ENCODE measurements at regions not wholly inside any gene's neighbourhood (a gene's known extent, or its start where the extent isn't known, plus 50 kb on each side); places are given as distances from the start of the nearest gene placed in this dataset.

GRCh38 chr6:15722731-15723130, 59.9 kb upstream of the DTNBP1 start:
- no peaks in the 10 kb centered on the region for H3K36me3 ChIP-seq (ENCODE audit: control insufficient read depth, insufficient read depth, low read length)
- no peak overlapping the region for H3K27ac ChIP-seq
- H3K9me3 ChIP-seq (ENCODE audit: control insufficient read depth, low read length) = no peaks in the 10 kb centered on the region
- no peaks in the 10 kb centered on the region for H3K79me2 ChIP-seq
- H3K9ac ChIP-seq = no peak overlapping the region
- H3K4me1 ChIP-seq = no peaks in the 10 kb centered on the region
- no peak overlapping the region for H2AFZ ChIP-seq
- no peak overlapping the region for H3K4me3 ChIP-seq (ENCODE audit: low read depth, low read length)
- TF ChIP-seq CTCF (IDR thresholded peaks at IDR 0.05) = no peak
- H3K27me3 ChIP-seq (ENCODE audit: control insufficient read depth, insufficient read depth, low read length) = no peaks in the 10 kb centered on the region
- H3K4me2 ChIP-seq (ENCODE audit: low read length) = no peak overlapping the region

- H3K4me3 ChIP-seq (ENCODE audit: low read depth, low read length) = no peak overlapping the region
- TF ChIP-seq CTCF (IDR thresholded peaks at IDR 0.05) = no peak
Observed at GRCh38 chr6:15716889-15717288, 54.1 kb upstream of the DTNBP1 start.

GRCh38 chr6:15715851-15716250, 53.0 kb upstream of the DTNBP1 start:
- TF ChIP-seq CTCF (IDR thresholded peaks at IDR 0.05) = no peak
- H3K36me3 ChIP-seq (ENCODE audit: control insufficient read depth, insufficient read depth, low read length) = no peaks in the 10 kb centered on the region

More at GRCh38 chr6:15716889-15717288, 54.1 kb upstream of the DTNBP1 start:
- Histone ChIP-seq H3K4me2 (ENCODE audit: low read length) (no peak overlapping the region), H3K9ac (no peak overlapping the region), H3K36me3 (ENCODE audit: control insufficient read depth, insufficient read depth, low read length) (no peaks in the 10 kb centered on the region), H2AFZ (no peak overlapping the region), H3K27me3 (ENCODE audit: control insufficient read depth, insufficient read depth, low read length) (no peaks in the 10 kb centered on the region), H3K79me2 (no peaks in the 10 kb centered on the region), H3K9me3 (ENCODE audit: control insufficient read depth, low read length) (no peaks in the 10 kb centered on the region), H3K27ac (no peak overlapping the region), H3K4me1 (no peaks in the 10 kb centered on the region)

GRCh38 chr6:15715060-15715459, 52.2 kb upstream of the DTNBP1 start:
- no peaks in the 10 kb centered on the region for H3K36me3 ChIP-seq (ENCODE audit: control insufficient read depth, insufficient read depth, low read length)
- no peak overlapping the region for H2AFZ ChIP-seq
- H3K27me3 ChIP-seq (ENCODE audit: control insufficient read depth, insufficient read depth, low read length) = no peaks in the 10 kb centered on the region
- H3K4me2 ChIP-seq (ENCODE audit: low read length) = no peak overlapping the region
- H3K79me2 ChIP-seq = no peaks in the 10 kb centered on the region
- no peak overlapping the region for H3K27ac ChIP-seq
- H3K4me1 ChIP-seq = no peaks in the 10 kb centered on the region
- no peaks in the 10 kb centered on the region for H3K9me3 ChIP-seq (ENCODE audit: control insufficient read depth, low read length)
- no peak overlapping the region for H3K4me3 ChIP-seq (ENCODE audit: low read depth, low read length)
- no peak overlapping the region for H3K9ac ChIP-seq
- no peak for TF ChIP-seq CTCF (IDR thresholded peaks at IDR 0.05)

More at GRCh38 chr6:15715851-15716250, 53.0 kb upstream of the DTNBP1 start:
- Histone ChIP-seq H3K4me2 (ENCODE audit: low read length) (no peak overlapping the region), H3K27ac (no peak overlapping the region), H2AFZ (no peak overlapping the region), H3K4me3 (ENCODE audit: low read depth, low read length) (no peak overlapping the region), H3K79me2 (no peaks in the 10 kb centered on the region), H3K9ac (no peak overlapping the region), H3K4me1 (no peaks in the 10 kb centered on the region), H3K27me3 (ENCODE audit: control insufficient read depth, insufficient read depth, low read length) (no peaks in the 10 kb centered on the region), H3K9me3 (ENCODE audit: control insufficient read depth, low read length) (no peaks in the 10 kb centered on the region)

GRCh38 chr6:15714658-15715057, 51.8 kb upstream of the DTNBP1 start:
- Histone ChIP-seq H3K36me3 (ENCODE audit: control insufficient read depth, insufficient read depth, low read length) (no peaks in the 10 kb centered on the region), H3K4me2 (ENCODE audit: low read length) (no peak overlapping the region), H3K27me3 (ENCODE audit: control insufficient read depth, insufficient read depth, low read length) (no peaks in the 10 kb centered on the region), H3K27ac (no peak overlapping the region), H3K9ac (no peak overlapping the region), H2AFZ (no peak overlapping the region), H3K4me3 (ENCODE audit: low read depth, low read length) (no peak overlapping the region), H3K9me3 (ENCODE audit: control insufficient read depth, low read length) (no peaks in the 10 kb centered on the region), H3K79me2 (no peaks in the 10 kb centered on the region), H3K4me1 (no peaks in the 10 kb centered on the region)
- no peak for TF ChIP-seq CTCF (IDR thresholded peaks at IDR 0.05)

Data from parathyroid adenoma (tissue), 2 donors.